Mesothelial cell of epicardium (in vitro differentiated cells): ENCODE measurements at regions not wholly inside any gene's neighbourhood (a gene's known extent, or its start where the extent isn't known, plus 50 kb on each side); places are given as distances from the start of the nearest gene placed in this dataset.
"Not testable (repeated sequence)": the region's sequence is repeated elsewhere in the genome, so short reads cannot be mapped to it uniquely, and the experiment has no call there.

Experiments
- DNase-seq, 2 experiments: peaks; one replicate each; pipeline ENCODE4 v3.0.0; 2021; ENCODE audit warnings: low spot score in 2 of 2; ENCODE audit not compliant: unreplicated experiment in 2 of 2
- H3K27ac Mint-ChIP-seq: 2 replicates; pipeline ENCODE4 v1.8.0; 2021; ENCODE audit warnings: mixed read lengths
- H3K27me3 Mint-ChIP-seq: 2 replicates; pipeline ENCODE4 v1.8.0; 2021; ENCODE audit warnings: low read depth, mixed read lengths
- H3K36me3 Mint-ChIP-seq: 2 replicates; pipeline ENCODE4 v1.8.0; 2021; ENCODE audit warnings: mixed read lengths
- H3K4me1 Mint-ChIP-seq: 2 replicates; pipeline ENCODE4 v1.8.0; 2021; ENCODE audit warnings: mixed read lengths
- H3K4me3 Mint-ChIP-seq: 2 replicates; pipeline ENCODE4 v1.8.0; 2021; ENCODE audit warnings: mild to moderate bottlenecking, moderate library complexity, mixed read lengths
- H3K9me3 Mint-ChIP-seq: 2 replicates; pipeline ENCODE4 v1.8.0; 2021; ENCODE audit warnings: mixed read lengths
- TF ChIP-seq, protein P1 (sequence below): fragments of 200-600 bp; sonication (generic); IDR thresholded peaks from one replicate; pipeline ENCODE4 v1.5.0; 2021; ENCODE audit warnings: antibody characterized with exemption; ENCODE audit not compliant: unreplicated experiment

DNA sequence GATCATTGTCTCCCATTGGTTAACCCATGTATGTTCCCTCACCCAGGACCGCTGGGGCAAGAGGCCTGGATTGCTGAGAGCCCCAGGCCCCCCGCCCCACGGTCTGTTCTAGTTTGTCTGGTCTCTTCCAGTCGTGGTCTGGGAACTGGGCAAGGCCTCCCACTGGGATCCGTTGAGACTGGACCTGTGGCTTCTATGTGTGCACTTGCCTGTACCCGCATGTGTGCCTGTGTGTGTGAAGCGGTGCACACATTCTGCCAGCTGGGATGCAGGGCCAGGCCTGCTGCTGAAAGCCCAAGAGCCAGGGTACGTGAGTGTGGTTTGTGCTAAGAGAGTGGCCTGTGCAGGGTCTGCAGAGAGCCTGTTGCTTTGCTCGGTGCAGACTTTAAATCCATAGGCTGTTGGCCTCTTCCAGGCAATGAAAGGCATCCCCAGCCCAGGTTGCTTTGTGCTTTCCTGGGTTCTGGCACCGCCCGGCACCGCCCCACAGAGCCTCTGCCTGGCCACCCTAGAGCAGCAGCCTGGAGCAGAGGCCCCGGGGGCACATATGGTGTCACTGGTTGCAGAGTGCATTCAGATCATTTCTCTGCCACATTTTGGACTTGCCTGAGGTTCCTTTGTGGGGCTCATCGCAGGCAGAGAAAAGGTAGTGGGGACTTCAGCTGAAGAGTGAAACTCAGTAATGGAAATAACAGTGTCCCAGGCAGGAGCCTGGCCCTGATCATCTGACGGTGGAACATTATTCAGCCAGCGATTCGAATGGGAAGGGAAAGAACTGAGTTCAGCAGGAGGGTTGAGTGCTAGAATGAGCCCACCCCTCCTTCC, 215.5 kb downstream of the GLRX3 start:
- peaks cover 8% of the 10 kb centered on the region for H3K9me3 Mint-ChIP-seq
- TF ChIP-seq, protein P1, sequence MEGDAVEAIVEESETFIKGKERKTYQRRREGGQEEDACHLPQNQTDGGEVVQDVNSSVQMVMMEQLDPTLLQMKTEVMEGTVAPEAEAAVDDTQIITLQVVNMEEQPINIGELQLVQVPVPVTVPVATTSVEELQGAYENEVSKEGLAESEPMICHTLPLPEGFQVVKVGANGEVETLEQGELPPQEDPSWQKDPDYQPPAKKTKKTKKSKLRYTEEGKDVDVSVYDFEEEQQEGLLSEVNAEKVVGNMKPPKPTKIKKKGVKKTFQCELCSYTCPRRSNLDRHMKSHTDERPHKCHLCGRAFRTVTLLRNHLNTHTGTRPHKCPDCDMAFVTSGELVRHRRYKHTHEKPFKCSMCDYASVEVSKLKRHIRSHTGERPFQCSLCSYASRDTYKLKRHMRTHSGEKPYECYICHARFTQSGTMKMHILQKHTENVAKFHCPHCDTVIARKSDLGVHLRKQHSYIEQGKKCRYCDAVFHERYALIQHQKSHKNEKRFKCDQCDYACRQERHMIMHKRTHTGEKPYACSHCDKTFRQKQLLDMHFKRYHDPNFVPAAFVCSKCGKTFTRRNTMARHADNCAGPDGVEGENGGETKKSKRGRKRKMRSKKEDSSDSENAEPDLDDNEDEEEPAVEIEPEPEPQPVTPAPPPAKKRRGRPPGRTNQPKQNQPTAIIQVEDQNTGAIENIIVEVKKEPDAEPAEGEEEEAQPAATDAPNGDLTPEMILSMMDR, result no peak
- H3K36me3 Mint-ChIP-seq, result no peaks in the 10 kb centered on the region
- DNase-seq, result no peak
- H3K4me1 Mint-ChIP-seq, result no peaks in the 10 kb centered on the region
- peaks cover 25% of the 10 kb centered on the region for H3K27me3 Mint-ChIP-seq
- H3K27ac Mint-ChIP-seq, result no peak overlapping the region
- H3K4me3 Mint-ChIP-seq, result no peak overlapping the region

DNA sequence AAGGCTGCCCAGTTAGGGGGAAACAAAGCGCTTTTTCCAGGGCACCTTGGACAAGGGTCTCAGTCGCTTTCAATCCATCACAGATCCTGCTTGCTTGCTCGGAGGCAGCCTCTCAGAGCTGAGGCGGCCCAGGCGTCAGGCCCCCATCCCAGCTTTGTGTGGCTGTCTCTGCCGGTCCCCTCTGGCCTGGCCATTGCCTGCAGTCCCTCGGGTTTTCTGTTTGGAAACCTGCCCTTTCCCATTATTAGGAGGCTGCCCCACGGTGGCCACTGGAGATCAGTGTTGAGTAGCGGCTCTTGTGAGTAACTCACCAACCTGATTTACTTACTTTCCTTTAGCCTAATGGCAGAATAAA, 216.1 kb downstream of the GLRX3 start:
- no peaks in the 10 kb centered on the region for H3K4me1 Mint-ChIP-seq
- DNase-seq, result no peak
- H3K36me3 Mint-ChIP-seq, result no peaks in the 10 kb centered on the region

DNA sequence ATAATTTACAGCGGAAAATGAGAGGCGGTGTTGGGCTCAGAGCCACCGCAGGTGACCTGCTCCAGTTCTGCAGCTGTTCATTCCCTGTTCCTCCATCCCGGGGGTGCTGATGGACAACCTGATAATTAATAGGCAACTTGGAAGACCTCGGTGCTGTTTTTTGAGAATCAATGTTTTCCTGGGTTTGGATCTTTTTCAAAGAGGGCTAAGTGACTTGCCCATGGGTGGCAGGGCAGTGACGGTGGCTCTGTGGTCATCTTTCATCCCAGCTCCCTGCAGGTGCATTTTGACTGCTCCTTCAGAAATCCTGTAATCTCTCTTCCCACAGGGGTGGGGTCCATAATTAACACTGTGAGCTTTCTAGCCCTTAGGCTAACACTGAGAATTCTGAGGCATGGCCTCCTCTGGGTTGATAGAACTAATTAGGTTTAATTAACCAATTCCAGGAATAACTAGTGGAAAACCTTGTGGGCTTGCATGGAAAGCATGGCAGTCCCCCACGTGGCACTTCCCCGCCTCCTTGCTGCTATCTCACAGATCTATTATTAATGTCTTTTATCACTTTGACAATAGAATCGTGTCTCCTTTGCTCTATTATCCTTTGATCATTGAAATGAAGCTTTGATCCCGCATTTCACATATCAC, 217.9 kb downstream of the GLRX3 start:
- H3K4me3 Mint-ChIP-seq, result no peak overlapping the region
- no peaks in the 10 kb centered on the region for H3K4me1 Mint-ChIP-seq
- no peaks in the 10 kb centered on the region for H3K9me3 Mint-ChIP-seq
- H3K27ac Mint-ChIP-seq, result no peak overlapping the region
- TF ChIP-seq, protein P1, result no peak
- peaks cover 34% of the 10 kb centered on the region for H3K27me3 Mint-ChIP-seq
- no peak for DNase-seq
- H3K36me3 Mint-ChIP-seq, result no peaks in the 10 kb centered on the region

More for the DNA sequence above, 216.1 kb downstream of the GLRX3 start:
- Mint-ChIP-seq H3K27me3 (peaks cover 24% of the 10 kb centered on the region), H3K9me3 (peaks cover 3% of the 10 kb centered on the region), H3K4me3 (no peak overlapping the region), H3K27ac (no peak overlapping the region)
- TF ChIP-seq, protein P1, result no peak

DNA sequence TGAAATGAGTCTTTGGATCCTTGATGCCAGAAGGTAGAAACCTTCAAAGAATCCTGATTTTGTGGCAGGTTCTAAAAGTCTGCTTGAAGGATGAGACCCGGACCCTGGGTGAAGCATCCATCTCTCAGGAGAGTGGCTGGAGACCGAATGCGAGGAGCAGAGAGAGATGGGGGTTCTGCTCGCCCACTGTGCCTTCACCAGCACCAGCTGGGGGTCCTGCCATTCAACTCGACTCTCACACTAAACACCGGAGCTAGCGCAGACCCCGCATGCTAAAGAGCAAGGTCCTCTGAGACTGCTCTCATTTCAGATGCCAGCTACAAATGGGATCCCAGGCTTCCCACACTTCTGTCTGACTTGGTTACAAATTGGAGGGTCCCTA, 218.4 kb downstream of the GLRX3 start:
- Mint-ChIP-seq H3K4me3 (no peak overlapping the region), H3K27ac (no peak overlapping the region), H3K27me3 (peaks cover 39% of the 10 kb centered on the region), H3K36me3 (no peaks in the 10 kb centered on the region), H3K9me3 (no peaks in the 10 kb centered on the region), H3K4me1 (no peaks in the 10 kb centered on the region)
- DNase-seq, result no peak
- TF ChIP-seq, protein P1, result no peak

DNA sequence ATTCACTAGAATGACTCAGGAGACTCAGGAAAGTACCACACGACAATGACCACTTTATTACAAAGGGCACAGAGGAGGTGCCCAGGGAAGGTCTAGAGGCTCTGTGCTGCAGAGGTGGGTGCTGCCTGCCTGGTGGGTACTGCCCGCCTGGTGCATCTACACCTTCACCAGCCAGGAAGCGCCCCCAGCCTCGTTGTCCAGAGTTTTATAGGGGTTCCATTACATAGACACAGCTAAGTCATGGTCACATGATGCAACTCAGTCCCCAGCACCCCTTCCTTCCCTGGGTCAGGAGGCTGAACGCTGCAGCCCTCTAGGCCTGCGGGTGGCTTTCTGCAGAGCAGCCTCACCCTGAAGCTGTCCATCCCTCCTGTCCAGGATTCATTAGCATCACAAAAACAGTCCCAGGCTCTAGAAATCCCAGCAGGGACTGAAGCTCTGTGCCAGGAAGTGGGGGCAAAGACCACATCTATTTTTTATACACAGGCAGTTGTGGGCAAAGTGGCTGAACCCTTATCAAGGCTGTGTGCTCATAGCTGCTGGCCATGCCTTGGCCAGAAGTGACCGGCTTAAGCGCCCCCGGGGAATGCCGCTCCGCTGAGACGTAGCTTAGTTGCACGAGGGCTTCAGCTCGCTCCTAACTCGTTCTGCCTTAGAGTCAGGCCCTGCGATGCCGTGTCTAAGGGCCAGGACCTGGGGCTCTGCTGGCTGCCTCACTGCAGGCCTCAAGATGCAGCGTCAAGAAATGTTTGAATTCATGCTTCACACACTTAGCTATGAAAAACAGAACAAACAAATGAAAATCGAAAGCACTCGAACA, 219.0 kb downstream of the GLRX3 start:
- H3K9me3 Mint-ChIP-seq, result no peaks in the 10 kb centered on the region
- no peak for DNase-seq
- no peak overlapping the region for H3K27ac Mint-ChIP-seq

DNA sequence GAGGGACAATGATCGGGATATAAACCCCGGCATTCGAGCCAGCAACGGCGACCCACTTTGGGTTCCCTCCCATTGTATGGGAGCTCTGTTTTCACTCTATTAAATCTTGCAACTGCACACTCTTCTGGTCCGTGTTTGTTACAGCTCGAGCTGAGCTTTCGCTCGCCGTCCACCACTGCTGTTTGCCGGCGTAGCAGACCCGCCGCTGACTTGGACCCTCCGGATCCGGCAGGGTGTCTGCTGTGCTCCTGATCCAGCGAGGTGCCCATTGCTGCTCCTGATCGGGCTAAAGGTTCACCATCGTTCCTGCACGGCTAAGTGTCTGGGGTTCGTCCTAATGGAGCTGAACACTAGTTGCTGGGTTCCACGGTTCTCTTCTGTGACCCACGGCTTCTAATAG, 220.2 kb downstream of the GLRX3 start:
- DNase-seq, H3K4me3 Mint-ChIP-seq, H3K36me3 Mint-ChIP-seq, H3K9me3 Mint-ChIP-seq, H3K27ac Mint-ChIP-seq, H3K4me1 Mint-ChIP-seq: not testable (repeated sequence)
- H3K27me3 Mint-ChIP-seq, result peaks cover 51% of the 10 kb centered on the region

More for the DNA sequence above, 219.0 kb downstream of the GLRX3 start:
- TF ChIP-seq, protein P1, result no peak
- no peaks in the 10 kb centered on the region for H3K36me3 Mint-ChIP-seq
- H3K27me3 Mint-ChIP-seq, result peaks cover 43% of the 10 kb centered on the region
- no peak overlapping the region for H3K4me3 Mint-ChIP-seq
- H3K4me1 Mint-ChIP-seq, result no peaks in the 10 kb centered on the region
